OCI-LY7 (cell line): ENCODE measurements at regions not wholly inside any gene's neighbourhood (a gene's known extent, or its start where the extent isn't known, plus 50 kb on each side); places are given as distances from the start of the nearest gene placed in this dataset.

Experiments used
- BruUV-seq: library from RNA; stranded (reverse); fragments of 400-500 nt; replicated peaks from 2 replicates; lab custom pipeline; 2021; lab: Mats Ljungman, UMichigan
- CTCF ChIA-PET: fragments of 300-600 bp; sonication (Branson Sonifier 250); formaldehyde crosslinking; loops from one replicate; lab custom pipeline; 2022; ENCODE audit warnings: antibody characterized with exemption; ENCODE audit not compliant: unreplicated experiment; lab: Charles Lee
- POLR2A ChIA-PET: fragments of 300-600 bp; sonication (Branson Sonifier 250); formaldehyde crosslinking; loops from one replicate; lab custom pipeline; 2022; ENCODE audit warnings: antibody characterized with exemption; lab: Charles Lee
- DNase-seq: peaks from one replicate; pipeline ENCODE4 v3.0.0-alpha.2; 2015; ENCODE audit warnings: low spot score
- H2AFZ ChIP-seq: fragments of 200-600 bp; sonication (generic), shearing (Covaris generic); 2 replicates; pipeline ENCODE4 v1.6.1; 2014; ENCODE audit warnings: mild to moderate bottlenecking, antibody characterized with exemption, low read length, moderate library complexity
- H3K27ac ChIP-seq: fragments of 200-600 bp; sonication (generic); 2 replicates; pipeline ENCODE4 v1.5.1; 2014; ENCODE audit warnings: mixed run types, low read depth, mild to moderate bottlenecking, moderate library complexity, low read length, inconsistent platforms; ENCODE audit not compliant: poor library complexity, severe bottlenecking
- H3K36me3 ChIP-seq: fragments of 200-600 bp; sonication (generic); 2 replicates; pipeline ENCODE4 v1.6.1; 2014; ENCODE audit warnings: mild to moderate bottlenecking, antibody characterized with exemption, low read length, moderate library complexity, mixed read lengths; ENCODE audit not compliant: insufficient read depth
- H3K4me1 ChIP-seq: fragments of 200-600 bp; sonication (generic); 2 replicates; pipeline ENCODE4 v1.5.1; 2014; ENCODE audit warnings: mild to moderate bottlenecking, low read length; ENCODE audit not compliant: insufficient read depth, poor library complexity, severe bottlenecking
- H3K4me2 ChIP-seq: fragments of 200-600 bp; sonication (generic); 2 replicates; pipeline ENCODE4 v1.6.1; 2014; ENCODE audit warnings: mild to moderate bottlenecking, low read length
- H3K4me3 ChIP-seq: fragments of 200-600 bp; sonication (generic); 2 replicates; pipeline ENCODE4 v1.5.1; 2014; ENCODE audit warnings: mild to moderate bottlenecking, low read depth, low read length; ENCODE audit not compliant: poor library complexity, severe bottlenecking
- H3K79me2 ChIP-seq: fragments of 200-600 bp; sonication (generic); 2 replicates; pipeline ENCODE4 v1.6.1; 2016; ENCODE audit warnings: low read depth, mild to moderate bottlenecking, low read length, moderate library complexity, mixed read lengths; ENCODE audit not compliant: insufficient read depth
- H3K9me2 ChIP-seq: fragments of 200-600 bp; sonication (generic); 2 replicates; pipeline ENCODE4 v1.6.1; 2016; ENCODE audit warnings: mild to moderate bottlenecking, low read length, mixed read lengths; ENCODE audit not compliant: insufficient read depth
- H3K9me3 ChIP-seq: fragments of 200-600 bp; sonication (generic); 2 replicates; pipeline ENCODE4 v1.6.1; 2014; ENCODE audit warnings: mild to moderate bottlenecking, mixed run types, low read length, mixed read lengths
- H4K20me1 ChIP-seq: fragments of 200-600 bp; sonication (generic); 2 replicates; pipeline ENCODE4 v1.6.1; 2014; ENCODE audit warnings: mild to moderate bottlenecking, antibody characterized with exemption, low read length, moderate library complexity, mixed read lengths; ENCODE audit not compliant: insufficient read depth
- CTCF ChIP-seq: fragments of 200-600 bp; sonication (generic); conservative IDR thresholded peaks from 2 replicates; pipeline ENCODE4 v1.5.1; 2014; ENCODE audit warnings: mild to moderate bottlenecking, antibody characterized with exemption, low read length, moderate library complexity, mixed read lengths
- EZH2phosphoT487 ChIP-seq: fragments of 200-600 bp; sonication (generic); IDR thresholded peaks from 2 replicates; pipeline ENCODE4 v1.6.1; 2018; ENCODE audit warnings: low read depth, borderline replicate concordance, mild to moderate bottlenecking, mixed run types, antibody characterized with exemption, low read length, moderate library complexity, mixed read lengths
- intact Hi-C: fragments of 100-400 bp; cut with micrococcal nuclease; formaldehyde crosslinking; loops from one replicate; pipeline ENCODE4 v1.10.0; 2022; ENCODE audit not compliant: unreplicated experiment

DNA sequence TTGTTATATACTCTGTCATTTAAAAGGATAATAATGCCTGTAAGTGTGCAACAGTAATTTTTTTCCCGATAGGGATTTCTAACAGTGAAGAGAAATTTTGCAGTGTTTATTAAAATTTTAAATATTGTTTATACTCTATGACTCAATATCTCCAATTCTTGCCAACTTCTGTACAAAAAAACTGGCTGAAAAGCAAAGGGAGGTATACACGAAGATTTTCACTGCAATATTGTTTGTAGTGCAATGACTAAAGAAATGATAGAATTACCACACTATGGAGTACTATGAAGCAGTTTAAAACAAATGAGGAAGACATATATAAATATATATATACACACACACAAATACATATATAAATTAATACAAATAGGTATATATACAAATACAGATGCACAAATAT lies 187.9 kb upstream of the IL15 start:
- DNase-seq = no peak
- intact Hi-C loops = no loop called here
- Histone ChIP-seq H3K4me2 (no peak overlapping the region), H3K9me3 (no peaks in the 10 kb centered on the region), H3K9me2 (no peaks in the 10 kb centered on the region), H2AFZ (no peak overlapping the region), H3K79me2 (no peaks in the 10 kb centered on the region), H4K20me1 (no peaks in the 10 kb centered on the region), H3K4me3 (no peak overlapping the region), H3K36me3 (no peaks in the 10 kb centered on the region), H3K27ac (no peak overlapping the region), H3K4me1 (no peaks in the 10 kb centered on the region)
- no TSS peak for BruUV-seq
- ChIA-PET POLR2A (interaction anchor here (0.7 to 1.1 kb wide), 2 partner anchors 9 to 219 kb away, joined by 3 read pairs; no protein-coding TSS in a partner anchor), CTCF (no interaction called here)
- TF ChIP-seq CTCF (no peak), EZH2phosphoT487 (no peak)

DNA sequence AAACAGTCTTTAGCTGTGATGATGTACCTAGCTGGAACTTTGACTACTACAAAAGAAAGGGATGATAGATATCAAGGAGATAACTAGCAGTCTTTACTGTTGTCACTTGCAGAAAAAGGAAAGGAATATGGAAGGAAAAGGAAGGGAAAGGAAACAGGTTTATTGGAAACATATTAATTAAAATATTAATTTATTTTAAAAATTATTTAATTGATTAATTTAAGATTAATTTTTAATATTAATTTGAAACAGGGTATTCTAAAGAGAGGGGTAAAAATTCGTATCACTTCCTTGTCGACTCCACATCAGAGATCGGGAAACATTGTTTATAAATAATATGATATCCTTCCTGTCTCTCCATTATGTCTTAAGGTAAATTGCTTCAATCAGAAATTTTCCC lies 186.5 kb upstream of the IL15 start:
- no peak overlapping the region for H3K27ac ChIP-seq
- POLR2A ChIA-PET = no interaction called here

More for the DNA sequence above, 186.5 kb upstream of the IL15 start:
- H3K4me1 ChIP-seq = no peaks in the 10 kb centered on the region
- H3K4me2 ChIP-seq = no peak overlapping the region
- H2AFZ ChIP-seq = no peak overlapping the region
- intact Hi-C loops = no loop called here
- no TSS peak for BruUV-seq
- H3K9me3 ChIP-seq = no peaks in the 10 kb centered on the region
- no peaks in the 10 kb centered on the region for H3K79me2 ChIP-seq
- no peak for DNase-seq
- H3K4me3 ChIP-seq = no peak overlapping the region
- H3K36me3 ChIP-seq = no peaks in the 10 kb centered on the region
- no peaks in the 10 kb centered on the region for H3K9me2 ChIP-seq
- CTCF ChIA-PET = no interaction called here
- no peaks in the 10 kb centered on the region for H4K20me1 ChIP-seq
- TF ChIP-seq CTCF (no peak), EZH2phosphoT487 (no peak)
